A549 (cell line): ENCODE measurements at regions not wholly inside any gene's neighbourhood (a gene's known extent, or its start where the extent isn't known, plus 50 kb on each side); places are given as distances from the start of the nearest gene placed in this dataset.
"Not testable (repeated sequence)": the region's sequence is repeated elsewhere in the genome, so short reads cannot be mapped to it uniquely, and the experiment has no call there.

Experiments used
- EP300 ChIP-seq, 2 experiments: fragments of >200 bp; sonication (Bioruptor Twin); formaldehyde crosslinking; IDR thresholded peaks; 2 replicates in 1 of 2; 3 replicates in 1 of 2; pipeline ENCODE4 v1.6.1; 2016 to 2017
- JUN ChIP-seq, 2 experiments: fragments of >200 bp; sonication (Bioruptor Twin); formaldehyde crosslinking; IDR thresholded peaks; 2 replicates in 1 of 2; 3 replicates in 1 of 2; pipeline ENCODE4 v1.6.1; 2016 to 2017
- MAFK ChIP-seq: fragments of 450-650 bp; IDR thresholded peaks from 2 replicates; pipeline ENCODE4 v1.6.1; 2014; ENCODE audit not compliant: partially characterized antibody
- NFE2L2 ChIP-seq: fragments of 150-350 bp; conservative IDR thresholded peaks from 2 replicates; pipeline ENCODE4 v1.6.1; 2014; ENCODE audit warnings: low read length
- RAD21 ChIP-seq, 2 experiments: fragments of >200 bp in 1 of 2; sonication (Bioruptor Twin) in 1 of 2; formaldehyde crosslinking in 1 of 2; IDR thresholded peaks in 1 of 2; conservative IDR thresholded peaks in 1 of 2; 2 replicates in 1 of 2; 3 replicates in 1 of 2; pipeline ENCODE4 v1.6.1; 2012 to 2018; ENCODE audit warnings: inconsistent platforms in 1 of 2
- RFX5 ChIP-seq: fragments of 450-650 bp; IDR thresholded peaks from 2 replicates; pipeline ENCODE4 v1.7.1; 2014; ENCODE audit warnings: antibody characterized with exemption, mild to moderate bottlenecking, moderate library complexity
- TF ChIP-seq, protein P1 (sequence below): fragments of 150-350 bp; IDR thresholded peaks from 2 replicates; pipeline ENCODE4 v1.6.1; 2014; ENCODE audit warnings: low read depth, mild to moderate bottlenecking, low read length
- TF ChIP-seq, protein P2 (sequence below): fragments of >200 bp; sonication (Bioruptor Twin); formaldehyde crosslinking; IDR thresholded peaks from 3 replicates; pipeline ENCODE4 v1.5.1; 2016
- TF ChIP-seq, protein P3 (sequence below): IDR thresholded peaks from 2 replicates; pipeline ENCODE4 v1.6.1; 2012

DNA sequence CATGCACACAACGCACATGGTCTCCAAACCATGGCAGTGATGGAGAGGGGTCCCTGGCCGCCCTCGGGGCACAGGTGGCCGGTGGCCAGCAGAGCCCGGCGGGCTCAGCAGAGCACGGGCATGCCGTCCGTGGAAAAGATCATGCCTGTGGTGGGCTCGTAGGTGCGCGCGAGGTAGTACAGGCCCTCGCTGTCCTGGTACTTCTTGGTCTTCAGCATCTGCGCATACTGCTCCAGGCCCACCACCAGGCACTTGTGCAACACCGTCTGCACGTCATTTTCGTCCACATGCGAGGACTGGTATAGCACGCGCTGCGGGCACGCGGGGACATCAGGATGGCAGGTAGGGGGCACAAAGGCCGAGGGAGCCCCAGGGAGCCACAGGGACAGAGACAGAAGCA, 431.0 kb upstream of the ZNF722 start:
- not testable (repeated sequence) for TF ChIP-seq NFE2L2; JUN (IDR thresholded peaks at IDR 0.05); EP300 (IDR thresholded peaks at IDR 0.05); RFX5; MAFK; RAD21 (conservative IDR thresholded peaks at IDR 0.05 in 1 of 2, IDR thresholded peaks at IDR 0.05 in 1 of 2)
- TF ChIP-seq, protein P1, sequence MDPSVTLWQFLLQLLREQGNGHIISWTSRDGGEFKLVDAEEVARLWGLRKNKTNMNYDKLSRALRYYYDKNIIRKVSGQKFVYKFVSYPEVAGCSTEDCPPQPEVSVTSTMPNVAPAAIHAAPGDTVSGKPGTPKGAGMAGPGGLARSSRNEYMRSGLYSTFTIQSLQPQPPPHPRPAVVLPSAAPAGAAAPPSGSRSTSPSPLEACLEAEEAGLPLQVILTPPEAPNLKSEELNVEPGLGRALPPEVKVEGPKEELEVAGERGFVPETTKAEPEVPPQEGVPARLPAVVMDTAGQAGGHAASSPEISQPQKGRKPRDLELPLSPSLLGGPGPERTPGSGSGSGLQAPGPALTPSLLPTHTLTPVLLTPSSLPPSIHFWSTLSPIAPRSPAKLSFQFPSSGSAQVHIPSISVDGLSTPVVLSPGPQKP, result not testable (repeated sequence)
- TF ChIP-seq, protein P2, sequence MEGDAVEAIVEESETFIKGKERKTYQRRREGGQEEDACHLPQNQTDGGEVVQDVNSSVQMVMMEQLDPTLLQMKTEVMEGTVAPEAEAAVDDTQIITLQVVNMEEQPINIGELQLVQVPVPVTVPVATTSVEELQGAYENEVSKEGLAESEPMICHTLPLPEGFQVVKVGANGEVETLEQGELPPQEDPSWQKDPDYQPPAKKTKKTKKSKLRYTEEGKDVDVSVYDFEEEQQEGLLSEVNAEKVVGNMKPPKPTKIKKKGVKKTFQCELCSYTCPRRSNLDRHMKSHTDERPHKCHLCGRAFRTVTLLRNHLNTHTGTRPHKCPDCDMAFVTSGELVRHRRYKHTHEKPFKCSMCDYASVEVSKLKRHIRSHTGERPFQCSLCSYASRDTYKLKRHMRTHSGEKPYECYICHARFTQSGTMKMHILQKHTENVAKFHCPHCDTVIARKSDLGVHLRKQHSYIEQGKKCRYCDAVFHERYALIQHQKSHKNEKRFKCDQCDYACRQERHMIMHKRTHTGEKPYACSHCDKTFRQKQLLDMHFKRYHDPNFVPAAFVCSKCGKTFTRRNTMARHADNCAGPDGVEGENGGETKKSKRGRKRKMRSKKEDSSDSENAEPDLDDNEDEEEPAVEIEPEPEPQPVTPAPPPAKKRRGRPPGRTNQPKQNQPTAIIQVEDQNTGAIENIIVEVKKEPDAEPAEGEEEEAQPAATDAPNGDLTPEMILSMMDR, result not testable (repeated sequence)
- TF ChIP-seq, protein P3, sequence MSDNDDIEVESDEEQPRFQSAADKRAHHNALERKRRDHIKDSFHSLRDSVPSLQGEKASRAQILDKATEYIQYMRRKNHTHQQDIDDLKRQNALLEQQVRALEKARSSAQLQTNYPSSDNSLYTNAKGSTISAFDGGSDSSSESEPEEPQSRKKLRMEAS, result not testable (repeated sequence)
